Neural progenitor cell (in vitro differentiated cells): ENCODE measurements at regions not wholly inside any gene's neighbourhood (a gene's known extent, or its start where the extent isn't known, plus 50 kb on each side); places are given as distances from the start of the nearest gene placed in this dataset.

Experiments used
- CTCF ChIP-seq: fragments of 200-600 bp; sonication (generic); IDR thresholded peaks from 2 replicates; pipeline ENCODE4 v1.5.1; 2017; ENCODE audit warnings: antibody characterized with exemption, mild to moderate bottlenecking
- EZH2 ChIP-seq: fragments of 200-600 bp; sonication (generic); IDR thresholded peaks from 2 replicates; pipeline ENCODE4 v1.6.1; 2017; ENCODE audit warnings: antibody characterized with exemption, mild to moderate bottlenecking, moderate library complexity
- EZH2phosphoT487 ChIP-seq: fragments of 200-600 bp; sonication (generic); IDR thresholded peaks from 2 replicates; pipeline ENCODE4 v1.6.1; 2017; ENCODE audit warnings: antibody characterized with exemption

GRCh38 chr4:115501656-115502055 is 388.2 kb upstream of the NDST4 start:
- TF ChIP-seq EZH2phosphoT487 (no peak), CTCF (no peak), EZH2 (no peak)
